Neutrophil (primary cell): ENCODE measurements at regions not wholly inside any gene's neighbourhood (a gene's known extent, or its start where the extent isn't known, plus 50 kb on each side); places are given as distances from the start of the nearest gene placed in this dataset.

Experiments
- H3K27ac ChIP-seq: fragments of 200-600 bp; sonication (generic); 2 replicates; pipeline ENCODE4 v1.5.1; 2016; ENCODE audit warnings: mild to moderate bottlenecking, moderate library complexity
- H3K27me3 ChIP-seq: fragments of 200-600 bp; sonication (generic); 2 replicates; pipeline ENCODE4 v1.6.0; 2016; ENCODE audit warnings: mild to moderate bottlenecking
- H3K36me3 ChIP-seq: fragments of 200-600 bp; sonication (generic); 2 replicates; pipeline ENCODE4 v1.5.1; 2017
- H3K4me1 ChIP-seq, 2 experiments: fragments of 200-600 bp in 1 of 2; sonication (generic) in 1 of 2; 1 replicate in 1 of 2; 2 replicates in 1 of 2; pipeline versions ENCODE4 v1.5.1 to v1.6.1; 2013 to 2016; ENCODE audit warnings: low read depth in 1 of 2, low read length in 1 of 2, mild to moderate bottlenecking in 1 of 2, moderate library complexity in 1 of 2; ENCODE audit not compliant: control insufficient read depth in 1 of 2, insufficient read depth in 1 of 2
- H3K4me3 ChIP-seq, 2 experiments: fragments of 200-600 bp in 1 of 2; sonication (generic) in 1 of 2; 1 replicate in 1 of 2; 2 replicates in 1 of 2; pipeline ENCODE4 v1.5.1; 2013 to 2016; ENCODE audit warnings: low read depth in 1 of 2, low read length in 1 of 2, mild to moderate bottlenecking in 1 of 2, moderate library complexity in 1 of 2
- H3K9me3 ChIP-seq: fragments of 200-600 bp; sonication (generic); 2 replicates; pipeline ENCODE4 v1.5.1; 2016
- CTCF ChIP-seq: fragments of 200-600 bp; sonication (generic); IDR thresholded peaks from 2 replicates; pipeline ENCODE4 v1.5.1; 2016; ENCODE audit warnings: antibody characterized with exemption

DNA sequence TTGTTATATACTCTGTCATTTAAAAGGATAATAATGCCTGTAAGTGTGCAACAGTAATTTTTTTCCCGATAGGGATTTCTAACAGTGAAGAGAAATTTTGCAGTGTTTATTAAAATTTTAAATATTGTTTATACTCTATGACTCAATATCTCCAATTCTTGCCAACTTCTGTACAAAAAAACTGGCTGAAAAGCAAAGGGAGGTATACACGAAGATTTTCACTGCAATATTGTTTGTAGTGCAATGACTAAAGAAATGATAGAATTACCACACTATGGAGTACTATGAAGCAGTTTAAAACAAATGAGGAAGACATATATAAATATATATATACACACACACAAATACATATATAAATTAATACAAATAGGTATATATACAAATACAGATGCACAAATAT lies 187.9 kb upstream of the IL15 start:
- TF ChIP-seq CTCF: no peak
- Histone ChIP-seq H3K27me3 (no peaks in the 10 kb centered on the region), H3K36me3 (no peaks in the 10 kb centered on the region), H3K4me3 (no peak overlapping the region), H3K4me1 (no peaks in the 10 kb centered on the region), H3K27ac (no peak overlapping the region), H3K9me3 (no peaks in the 10 kb centered on the region)

DNA sequence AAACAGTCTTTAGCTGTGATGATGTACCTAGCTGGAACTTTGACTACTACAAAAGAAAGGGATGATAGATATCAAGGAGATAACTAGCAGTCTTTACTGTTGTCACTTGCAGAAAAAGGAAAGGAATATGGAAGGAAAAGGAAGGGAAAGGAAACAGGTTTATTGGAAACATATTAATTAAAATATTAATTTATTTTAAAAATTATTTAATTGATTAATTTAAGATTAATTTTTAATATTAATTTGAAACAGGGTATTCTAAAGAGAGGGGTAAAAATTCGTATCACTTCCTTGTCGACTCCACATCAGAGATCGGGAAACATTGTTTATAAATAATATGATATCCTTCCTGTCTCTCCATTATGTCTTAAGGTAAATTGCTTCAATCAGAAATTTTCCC lies 186.5 kb upstream of the IL15 start:
- Histone ChIP-seq H3K4me1 (no peaks in the 10 kb centered on the region), H3K27ac (no peak overlapping the region), H3K27me3 (no peaks in the 10 kb centered on the region), H3K9me3 (no peaks in the 10 kb centered on the region), H3K36me3 (no peaks in the 10 kb centered on the region), H3K4me3 (no peak overlapping the region)
- TF ChIP-seq CTCF: no peak

- H3K9me3 ChIP-seq: no peaks in the 10 kb centered on the region
- no peaks in the 10 kb centered on the region for H3K36me3 ChIP-seq
- no peak overlapping the region for H3K4me3 ChIP-seq
- no peaks in the 10 kb centered on the region for H3K4me1 ChIP-seq
- TF ChIP-seq CTCF: no peak
- no peaks in the 10 kb centered on the region for H3K27me3 ChIP-seq
- no peak overlapping the region for H3K27ac ChIP-seq
Measured at GRCh38 chr4:141455651-141456050, 180.7 kb upstream of the IL15 start.

- H3K4me3 ChIP-seq: no peak overlapping the region
- H3K27me3 ChIP-seq: no peaks in the 10 kb centered on the region
- no peak for TF ChIP-seq CTCF
- no peak overlapping the region for H3K27ac ChIP-seq
- H3K9me3 ChIP-seq: no peaks in the 10 kb centered on the region
- no peaks in the 10 kb centered on the region for H3K36me3 ChIP-seq
- no peaks in the 10 kb centered on the region for H3K4me1 ChIP-seq
Measured at GRCh38 chr4:141457653-141458052, 178.7 kb upstream of the IL15 start.

GRCh38 chr4:141458501-141458900 lies 177.9 kb upstream of the IL15 start:
- no peak for TF ChIP-seq CTCF
- Histone ChIP-seq H3K27me3 (no peaks in the 10 kb centered on the region), H3K27ac (no peak overlapping the region), H3K4me1 (no peaks in the 10 kb centered on the region), H3K4me3 (no peak overlapping the region), H3K9me3 (no peaks in the 10 kb centered on the region), H3K36me3 (no peaks in the 10 kb centered on the region)

GRCh38 chr4:141459020-141459419 lies 177.4 kb upstream of the IL15 start:
- Histone ChIP-seq H3K36me3 (no peaks in the 10 kb centered on the region), H3K27ac (no peak overlapping the region), H3K27me3 (no peaks in the 10 kb centered on the region), H3K9me3 (no peaks in the 10 kb centered on the region), H3K4me1 (no peaks in the 10 kb centered on the region), H3K4me3 (no peak overlapping the region)
- TF ChIP-seq CTCF: no peak
